ENCODE measurements at regions not wholly inside any gene's neighbourhood (a gene's known extent, or its start where the extent isn't known, plus 50 kb on each side); places are given as distances from the start of the nearest gene placed in this dataset.

DNA sequence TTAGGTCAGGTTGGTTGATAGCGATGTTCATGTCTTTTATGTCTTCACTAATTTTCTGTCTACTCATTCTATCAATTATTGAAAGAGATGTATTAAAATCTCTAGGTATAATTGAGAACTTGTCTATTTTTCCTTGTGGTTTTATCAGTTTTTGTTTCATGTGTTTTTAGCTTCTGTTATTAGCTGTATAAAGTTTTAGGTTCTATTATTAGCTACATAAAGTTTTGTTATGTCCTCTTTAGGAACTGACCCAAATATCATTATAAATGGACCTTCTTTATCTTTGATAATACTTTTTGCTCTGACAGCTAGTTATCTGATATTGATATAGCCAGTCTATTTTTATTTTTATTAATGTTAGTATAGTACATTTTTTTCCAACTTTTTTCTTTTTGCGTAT is 92.4 kb upstream of the TMEM170B start:
- TF ChIP-seq POLR2A (IDR thresholded peaks at IDR 0.05) (no peak), POLR2AphosphoS5 (IDR thresholded peaks at IDR 0.05) (no peak)
- TF ChIP-seq, protein P1, sequence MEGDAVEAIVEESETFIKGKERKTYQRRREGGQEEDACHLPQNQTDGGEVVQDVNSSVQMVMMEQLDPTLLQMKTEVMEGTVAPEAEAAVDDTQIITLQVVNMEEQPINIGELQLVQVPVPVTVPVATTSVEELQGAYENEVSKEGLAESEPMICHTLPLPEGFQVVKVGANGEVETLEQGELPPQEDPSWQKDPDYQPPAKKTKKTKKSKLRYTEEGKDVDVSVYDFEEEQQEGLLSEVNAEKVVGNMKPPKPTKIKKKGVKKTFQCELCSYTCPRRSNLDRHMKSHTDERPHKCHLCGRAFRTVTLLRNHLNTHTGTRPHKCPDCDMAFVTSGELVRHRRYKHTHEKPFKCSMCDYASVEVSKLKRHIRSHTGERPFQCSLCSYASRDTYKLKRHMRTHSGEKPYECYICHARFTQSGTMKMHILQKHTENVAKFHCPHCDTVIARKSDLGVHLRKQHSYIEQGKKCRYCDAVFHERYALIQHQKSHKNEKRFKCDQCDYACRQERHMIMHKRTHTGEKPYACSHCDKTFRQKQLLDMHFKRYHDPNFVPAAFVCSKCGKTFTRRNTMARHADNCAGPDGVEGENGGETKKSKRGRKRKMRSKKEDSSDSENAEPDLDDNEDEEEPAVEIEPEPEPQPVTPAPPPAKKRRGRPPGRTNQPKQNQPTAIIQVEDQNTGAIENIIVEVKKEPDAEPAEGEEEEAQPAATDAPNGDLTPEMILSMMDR (IDR thresholded peaks at IDR 0.05), result no peak

Data from upper lobe of left lung (tissue), 4 donors.